HepG2 (cell line): ENCODE measurements at regions not wholly inside any gene's neighbourhood (a gene's known extent, or its start where the extent isn't known, plus 50 kb on each side); places are given as distances from the start of the nearest gene placed in this dataset.

Experiments used
- ATAC-seq: fragments of 200-7000 bp; cut with Tn5 transposase; 3 replicates; pipeline ENCODE4 v1.9.1; 2020; ENCODE audit warnings: mild to moderate bottlenecking, moderate library complexity
- BruUV-seq: library from RNA; stranded (reverse); fragments of 400-500 nt; replicated peaks from 2 replicates; lab custom pipeline; 2021; lab: Mats Ljungman, UMichigan
- CTCF ChIA-PET: fragments of 300-600 bp; formaldehyde crosslinking; extraction: SDS; loops from one replicate; lab custom pipeline; 2021; ENCODE audit warnings: low total read pairs, inconsistent platforms, low intra/inter-chr PET ratio; lab: Yijun Ruan, JAX
- POLR2A ChIA-PET: fragments of 350-600 bp; sonication (Branson Sonifier 250); formaldehyde crosslinking; loops from one replicate; lab custom pipeline; 2020; ENCODE audit warnings: antibody characterized with exemption, inconsistent platforms; lab: Yijun Ruan, JAX
- DNase-seq: peaks from one replicate; pipeline ENCODE4 v3.0.0-alpha.2; 2015; ENCODE audit warnings: low spot score
- FAIRE-seq: peaks from 3 replicates; lab custom pipeline; 2011; peaks lifted over from hg19 to GRCh38; lab: Jason Lieb, UNC
- H2AFZ ChIP-seq: one replicate; pipeline ENCODE4 v1.6.1; 2011; ENCODE audit warnings: low read length, inconsistent platforms
- H3K27ac ChIP-seq: fragments of 300-600 bp; 3 replicates; pipeline ENCODE4 v1.8.0; 2011; ENCODE audit warnings: mixed run types, mild to moderate bottlenecking, mixed read lengths, low read length, inconsistent platforms; ENCODE audit not compliant: insufficient read depth; ENCODE audit errors: extremely low read length
- H3K27me3 ChIP-seq, 2 experiments: fragments of 200-600 bp in 1 of 2; 2 replicates in 1 of 2; 3 replicates in 1 of 2; pipeline versions ENCODE4 v1.6.0 to v1.8.0; 2011; ENCODE audit warnings: low read length in 2 of 2, mild to moderate bottlenecking in 2 of 2, moderate library complexity in 2 of 2, inconsistent platforms in 1 of 2; ENCODE audit not compliant: insufficient read depth in 2 of 2, control insufficient read depth in 1 of 2
- H3K36me3 ChIP-seq, 2 experiments: fragments of 200-600 bp in 1 of 2; replicated peaks in 1 of 2; 2 replicates in 1 of 2; 3 replicates in 1 of 2; pipeline versions ENCODE4 v1.5.1 to v1.8.0; 2011; ENCODE audit warnings: low read length in 2 of 2, inconsistent platforms in 1 of 2; ENCODE audit not compliant: insufficient read depth in 2 of 2, control insufficient read depth in 1 of 2
- H3K4me1 ChIP-seq: 2 replicates; pipeline ENCODE4 v1.5.1; 2012; ENCODE audit warnings: low read length, inconsistent platforms; ENCODE audit not compliant: insufficient read depth
- H3K4me2 ChIP-seq: 2 replicates; pipeline ENCODE4 v1.6.0; 2011; ENCODE audit warnings: low read depth, low read length, inconsistent platforms
- H3K4me3 ChIP-seq, 3 experiments: fragments of 200-600 bp in 1 of 3; sonication (generic), shearing (Covaris generic) in 1 of 3; replicated peaks in 1 of 3; 2 replicates each; pipeline ENCODE4 v1.5.1; 2011 to 2016; ENCODE audit warnings: low read length in 3 of 3, inconsistent platforms in 2 of 3, low read depth in 2 of 3, mild to moderate bottlenecking in 2 of 3, control low read depth in 1 of 3, mixed read lengths in 1 of 3; ENCODE audit not compliant: insufficient read depth in 1 of 3
- H3K79me2 ChIP-seq: one replicate; pipeline ENCODE4 v1.6.1; 2011; ENCODE audit warnings: low read length, inconsistent platforms; ENCODE audit not compliant: insufficient read depth
- H3K9ac ChIP-seq: 2 replicates; pipeline ENCODE4 v1.6.0; 2011; ENCODE audit warnings: mild to moderate bottlenecking, low read depth, low read length, inconsistent platforms; ENCODE audit not compliant: insufficient read depth
- H3K9me3 ChIP-seq: 2 replicates; pipeline ENCODE4 v1.5.1; 2012; ENCODE audit warnings: mild to moderate bottlenecking, low read length
- H4K20me1 ChIP-seq: 2 replicates; pipeline ENCODE4 v1.6.0; 2011; ENCODE audit warnings: inconsistent platforms, mild to moderate bottlenecking, low read length, moderate library complexity; ENCODE audit not compliant: insufficient read depth
- ARID5B ChIP-seq: IDR thresholded peaks from 2 replicates; pipeline ENCODE4 v1.4.0; 2020; ENCODE audit warnings: mild to moderate bottlenecking, missing genetic modification reagents
- ARNT2 ChIP-seq: sonication (generic); formaldehyde crosslinking; IDR thresholded peaks from 2 replicates; pipeline ENCODE4 v1.8.0; 2022; ENCODE audit warnings: mild to moderate bottlenecking, low read depth, missing genetic modification reagents, moderate library complexity
- CHCHD3 ChIP-seq: sonication (generic); formaldehyde crosslinking; IDR thresholded peaks from 2 replicates; pipeline ENCODE4 v1.8.0; 2022; ENCODE audit warnings: mild to moderate bottlenecking, missing genetic modification reagents, moderate library complexity
- GPN1 ChIP-seq: sonication (generic); formaldehyde crosslinking; IDR thresholded peaks from 2 replicates; pipeline ENCODE4 v1.5.1; 2020; ENCODE audit warnings: missing genetic modification reagents, borderline replicate concordance
- KIAA2018 ChIP-seq: sonication (generic); formaldehyde crosslinking; IDR thresholded peaks from 2 replicates; pipeline ENCODE4 v1.5.0; 2020; ENCODE audit warnings: mild to moderate bottlenecking, missing genetic modification reagents, borderline replicate concordance
- WGBS: methylation state at CpG from one replicate; pipeline ENCODE4 v1.1.6; 2017; ENCODE audit warnings: low lambda C conversion rate; 5-methylcytosine and 5-hydroxymethylcytosine counted together
- in situ Hi-C: cut with HindIII; loops from 2 replicates; pipeline ENCODE4 v1.10.0; 2017; ENCODE audit warnings: low pct_unique_long_range_greater_than_20kb; ENCODE audit not compliant: extremely low pct_ligation_motif_present
- intact Hi-C: fragments of 100-400 bp; cut with micrococcal nuclease; formaldehyde crosslinking; loops from one replicate; pipeline ENCODE4 v1.10.0; 2022; ENCODE audit not compliant: unreplicated experiment

DNA sequence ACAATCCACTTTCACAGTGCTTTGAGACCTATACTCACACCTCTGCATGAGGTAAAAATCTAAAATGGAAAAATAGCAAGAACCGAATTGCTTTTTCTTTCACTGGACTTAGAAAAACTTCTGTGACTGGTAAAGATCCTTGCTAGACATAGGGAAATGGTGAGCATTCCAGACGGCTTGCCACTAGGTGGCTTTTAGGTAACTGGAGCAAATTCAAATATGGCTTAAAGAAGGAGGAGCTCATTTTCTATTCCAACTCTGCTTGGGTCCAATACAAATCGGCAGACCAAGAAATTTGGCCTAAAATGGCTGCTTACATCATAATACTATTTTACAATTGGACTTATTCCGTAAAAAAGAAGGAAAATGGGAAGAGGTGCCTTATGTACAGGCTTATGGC is 977.9 kb downstream of the ADGRL2 start:
- Histone ChIP-seq H3K4me3 (no peak overlapping the region), H3K9ac (no peak overlapping the region), H3K4me1 (no peaks in the 10 kb centered on the region), H2AFZ (no peak overlapping the region), H3K79me2 (no peaks in the 10 kb centered on the region), H3K27ac (no peak overlapping the region), H3K36me3 (no peaks in the 10 kb centered on the region), H3K27me3 (no peaks in the 10 kb centered on the region), H3K4me2 (no peak overlapping the region), H3K9me3 (peaks cover 67% of the 10 kb centered on the region; the same call in 1 of the 2 replicates), H4K20me1 (no peaks in the 10 kb centered on the region)
- ChIA-PET POLR2A (no interaction called here), CTCF (no interaction called here)
- intact Hi-C loops = loop anchor here (5.0 kb wide), 1 partner anchor 1079 kb away; no protein-coding TSS in a partner anchor
- BruUV-seq = no TSS peak
- no peak for TF ChIP-seq GPN1 (CRISPR knock-in tag)
- no peak for TF ChIP-seq ARNT2 (CRISPR knock-in tag)
- no peak for TF ChIP-seq ARID5B (CRISPR knock-in tag)
- no peak for FAIRE-seq
- WGBS = 2% methylated on average over 4 of the region's 4 CpGs
- DNase-seq = no peak
- in situ Hi-C loops = no loop called here
- ATAC-seq = no peak

- Histone ChIP-seq H3K79me2 (no peaks in the 10 kb centered on the region), H3K27me3 (no peaks in the 10 kb centered on the region), H4K20me1 (no peaks in the 10 kb centered on the region), H3K4me2 (no peak overlapping the region), H3K9ac (no peak overlapping the region), H3K27ac (no peak overlapping the region), H3K4me3 (no peak overlapping the region), H2AFZ (no peak overlapping the region), H3K4me1 (no peaks in the 10 kb centered on the region), H3K9me3 (peaks cover 57% of the 10 kb centered on the region; the same call in 1 of the 2 replicates), H3K36me3 (no peaks in the 10 kb centered on the region)
- TF ChIP-seq CHCHD3 (CRISPR knock-in tag) (no peak), KIAA2018 (no peak)
- DNase-seq = no peak
- FAIRE-seq = no peak
- ChIA-PET CTCF (no interaction called here), POLR2A (no interaction called here)
- intact Hi-C loops = loop anchor here (5.0 kb wide), 1 partner anchor 1080 kb away; no protein-coding TSS in a partner anchor
- WGBS = 51% methylated on average over 11 of the region's 12 CpGs
- no TSS peak for BruUV-seq
- no peak for ATAC-seq
- in situ Hi-C loops = no loop called here
Measured at GRCh38 chr1:82777240-82777639, 976.5 kb downstream of the ADGRL2 start.
